MM.1S (cell line): ENCODE measurements at regions not wholly inside any gene's neighbourhood (a gene's known extent, or its start where the extent isn't known, plus 50 kb on each side); places are given as distances from the start of the nearest gene placed in this dataset.

Experiments
- DNase-seq: peaks from one replicate; pipeline ENCODE4 v3.0.0-alpha.2; 2015
- H2AFZ ChIP-seq: fragments of 300-600 bp; sonication (generic); 2 replicates; pipeline ENCODE4 v1.6.0; 2016; ENCODE audit warnings: antibody characterized with exemption, low read length
- H3F3A ChIP-seq: fragments of 300-600 bp; sonication (generic); 2 replicates; pipeline ENCODE4 v1.6.1; 2016; ENCODE audit warnings: mild to moderate bottlenecking, antibody characterized with exemption, low read length, moderate library complexity, mixed read lengths; ENCODE audit not compliant: insufficient read depth
- H3K27ac ChIP-seq: fragments of 300-600 bp; sonication (generic); 2 replicates; pipeline ENCODE4 v1.5.1; 2016; ENCODE audit warnings: mild to moderate bottlenecking, low read length
- H3K27me3 ChIP-seq: fragments of 300-600 bp; sonication (generic); replicated peaks from 2 replicates; pipeline ENCODE4 v1.6.0; 2016; ENCODE audit warnings: low read length; ENCODE audit not compliant: insufficient read depth
- H3K36me3 ChIP-seq: fragments of 300-600 bp; sonication (generic); replicated peaks from 2 replicates; pipeline ENCODE4 v1.6.1; 2016; ENCODE audit warnings: mild to moderate bottlenecking, low read length, mixed read lengths; ENCODE audit not compliant: insufficient read depth
- H3K4me1 ChIP-seq: fragments of 300-600 bp; sonication (generic); 2 replicates; pipeline ENCODE4 v1.6.1; 2016; ENCODE audit warnings: low read length, mixed read lengths
- H3K4me2 ChIP-seq: fragments of 300-600 bp; sonication (generic); 2 replicates; pipeline ENCODE4 v1.6.0; 2016; ENCODE audit warnings: low read depth, low read length
- H3K4me3 ChIP-seq: fragments of 300-600 bp; sonication (generic); 2 replicates; pipeline ENCODE4 v1.5.1; 2016; ENCODE audit warnings: low read length, mixed read lengths
- H3K79me2 ChIP-seq: fragments of 300-600 bp; sonication (generic); 2 replicates; pipeline ENCODE4 v1.6.1; 2016; ENCODE audit warnings: mixed run types, low read length, mixed read lengths
- H3K9ac ChIP-seq: fragments of 300-600 bp; sonication (generic); 2 replicates; pipeline ENCODE4 v1.6.1; 2016; ENCODE audit warnings: low read length, mixed read lengths
- H3K9me2 ChIP-seq: fragments of 300-600 bp; sonication (generic); replicated peaks from 2 replicates; pipeline ENCODE4 v1.6.1; 2016; ENCODE audit warnings: mild to moderate bottlenecking, low read length, mixed read lengths; ENCODE audit not compliant: insufficient read depth
- H3K9me3 ChIP-seq: fragments of 300-600 bp; sonication (generic); replicated peaks from 2 replicates; pipeline ENCODE4 v1.6.1; 2016; ENCODE audit warnings: mild to moderate bottlenecking, low read length, mixed read lengths; ENCODE audit not compliant: insufficient read depth
- H4K20me1 ChIP-seq: fragments of 300-600 bp; sonication (generic); 2 replicates; pipeline ENCODE4 v1.6.1; 2016; ENCODE audit warnings: mild to moderate bottlenecking, low read length, moderate library complexity, mixed read lengths; ENCODE audit not compliant: insufficient read depth
- EZH2 ChIP-seq: fragments of 300-600 bp; sonication (generic); optimal IDR thresholded peaks from 2 replicates; pipeline ENCODE3; 2017; ENCODE audit warnings: low read depth, mild to moderate bottlenecking, antibody characterized with exemption, low read length, mixed read lengths
- EZH2phosphoT487 ChIP-seq: fragments of 300-600 bp; sonication (generic); IDR thresholded peaks from 2 replicates; pipeline ENCODE4 v1.6.1; 2018; ENCODE audit warnings: antibody characterized with exemption, low read length
- TF ChIP-seq, protein P1 (sequence below): fragments of 300-600 bp; sonication (generic); IDR thresholded peaks from 2 replicates; pipeline ENCODE4 v1.5.1; 2016; ENCODE audit warnings: antibody characterized with exemption, low read length, mixed read lengths

DNA sequence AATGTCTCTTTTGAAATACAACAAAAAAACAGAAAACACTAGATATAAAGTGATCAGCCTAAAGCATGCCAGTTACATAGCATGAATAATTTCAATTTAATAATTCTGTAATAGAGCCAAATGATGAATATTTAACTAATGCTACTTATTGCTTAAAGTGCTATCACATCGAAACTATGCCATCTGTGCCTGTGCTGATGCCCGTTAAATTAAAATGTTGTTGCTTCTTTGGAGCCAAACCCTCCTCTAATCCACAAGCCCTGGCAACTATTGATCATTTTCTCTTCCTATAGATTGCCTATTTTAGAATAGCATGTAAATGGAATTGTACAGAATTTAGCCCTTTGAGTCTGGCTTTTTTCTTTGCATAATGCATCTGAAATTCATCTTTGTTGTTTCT is 356.2 kb downstream of the CHSY3 start:
- Histone ChIP-seq H4K20me1 (no peaks in the 10 kb centered on the region), H3K9me2 (no peaks in the 10 kb centered on the region), H3K4me1 (no peaks in the 10 kb centered on the region), H3K4me2 (no peak overlapping the region), H3K79me2 (no peaks in the 10 kb centered on the region), H3K4me3 (no peak overlapping the region), H3F3A (no peaks in the 10 kb centered on the region), H3K27me3 (no peaks in the 10 kb centered on the region), H3K9ac (no peak overlapping the region), H3K27ac (no peak overlapping the region), H3K36me3 (no peaks in the 10 kb centered on the region), H3K9me3 (no peaks in the 10 kb centered on the region), H2AFZ (no peak overlapping the region)
- no peak for DNase-seq
- TF ChIP-seq, protein P1, sequence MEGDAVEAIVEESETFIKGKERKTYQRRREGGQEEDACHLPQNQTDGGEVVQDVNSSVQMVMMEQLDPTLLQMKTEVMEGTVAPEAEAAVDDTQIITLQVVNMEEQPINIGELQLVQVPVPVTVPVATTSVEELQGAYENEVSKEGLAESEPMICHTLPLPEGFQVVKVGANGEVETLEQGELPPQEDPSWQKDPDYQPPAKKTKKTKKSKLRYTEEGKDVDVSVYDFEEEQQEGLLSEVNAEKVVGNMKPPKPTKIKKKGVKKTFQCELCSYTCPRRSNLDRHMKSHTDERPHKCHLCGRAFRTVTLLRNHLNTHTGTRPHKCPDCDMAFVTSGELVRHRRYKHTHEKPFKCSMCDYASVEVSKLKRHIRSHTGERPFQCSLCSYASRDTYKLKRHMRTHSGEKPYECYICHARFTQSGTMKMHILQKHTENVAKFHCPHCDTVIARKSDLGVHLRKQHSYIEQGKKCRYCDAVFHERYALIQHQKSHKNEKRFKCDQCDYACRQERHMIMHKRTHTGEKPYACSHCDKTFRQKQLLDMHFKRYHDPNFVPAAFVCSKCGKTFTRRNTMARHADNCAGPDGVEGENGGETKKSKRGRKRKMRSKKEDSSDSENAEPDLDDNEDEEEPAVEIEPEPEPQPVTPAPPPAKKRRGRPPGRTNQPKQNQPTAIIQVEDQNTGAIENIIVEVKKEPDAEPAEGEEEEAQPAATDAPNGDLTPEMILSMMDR = no peak
- TF ChIP-seq EZH2 (no peak), EZH2phosphoT487 (no peak)

DNA sequence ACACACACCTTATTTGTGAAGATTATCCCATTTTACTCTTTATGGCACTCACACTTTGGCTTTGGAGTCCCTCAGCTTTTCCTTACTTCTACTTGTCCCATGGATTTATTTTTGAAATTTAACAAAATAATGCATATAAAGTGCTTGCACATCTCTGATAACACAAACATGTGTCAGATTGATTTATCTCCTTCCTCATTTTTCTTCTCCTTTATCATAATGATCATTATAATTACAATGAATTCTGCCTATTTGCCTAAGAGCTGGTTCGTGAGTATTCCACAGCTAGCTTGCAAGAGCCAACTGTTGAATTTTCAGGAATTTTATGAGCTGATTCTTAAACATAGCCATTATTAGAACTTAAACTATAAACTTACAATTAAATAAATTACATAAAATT is 347.7 kb downstream of the CHSY3 start:
- no peak overlapping the region for H3K4me2 ChIP-seq
- no peak for DNase-seq
- no peaks in the 10 kb centered on the region for H3K36me3 ChIP-seq
- H3K9me2 ChIP-seq = no peaks in the 10 kb centered on the region
- H3K4me3 ChIP-seq = no peak overlapping the region
- H3K27me3 ChIP-seq = no peaks in the 10 kb centered on the region
- no peak overlapping the region for H3K27ac ChIP-seq
- no peak overlapping the region for H3K9ac ChIP-seq
- no peak overlapping the region for H2AFZ ChIP-seq
- H3K9me3 ChIP-seq = no peaks in the 10 kb centered on the region
- H3K79me2 ChIP-seq = no peaks in the 10 kb centered on the region
- no peaks in the 10 kb centered on the region for H4K20me1 ChIP-seq
- H3F3A ChIP-seq = no peaks in the 10 kb centered on the region
- no peaks in the 10 kb centered on the region for H3K4me1 ChIP-seq
- TF ChIP-seq EZH2phosphoT487 (no peak), EZH2 (no peak)
- TF ChIP-seq, protein P1 = no peak

DNA sequence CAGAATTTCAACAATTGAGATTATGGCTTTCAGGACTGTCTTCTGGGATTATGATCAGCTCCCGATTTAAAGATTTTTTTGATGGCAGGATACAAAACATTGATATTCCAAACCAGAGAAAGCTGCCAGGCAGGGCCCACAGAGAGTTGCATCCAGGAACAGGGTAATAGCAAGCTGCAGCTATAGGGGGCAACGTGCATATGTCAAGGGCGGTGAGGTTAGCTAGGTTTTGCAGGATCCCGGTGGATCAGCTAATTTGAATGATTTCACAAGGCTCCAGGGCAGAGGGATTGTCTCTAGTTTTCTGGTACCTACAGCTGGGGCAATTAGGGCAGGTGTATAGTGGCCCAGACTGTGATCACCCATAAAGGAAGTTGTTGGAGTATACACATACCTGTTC is 339.4 kb downstream of the CHSY3 start:
- Histone ChIP-seq H3K4me3 (no peak overlapping the region), H2AFZ (no peak overlapping the region), H3K27me3 (no peaks in the 10 kb centered on the region), H3K27ac (no peak overlapping the region), H3K9ac (no peak overlapping the region), H3K9me3 (no peaks in the 10 kb centered on the region), H3K4me1 (no peaks in the 10 kb centered on the region; the same call in 1 of the 2 replicates), H4K20me1 (no peaks in the 10 kb centered on the region), H3K36me3 (no peaks in the 10 kb centered on the region), H3K9me2 (no peaks in the 10 kb centered on the region), H3K79me2 (no peaks in the 10 kb centered on the region), H3K4me2 (no peak overlapping the region), H3F3A (no peaks in the 10 kb centered on the region)
- DNase-seq = no peak
- no peak for TF ChIP-seq EZH2
- TF ChIP-seq, protein P1 = no peak
- TF ChIP-seq EZH2phosphoT487 = no peak
